ENCODE measurements at regions not wholly inside any gene's neighbourhood (a gene's known extent, or its start where the extent isn't known, plus 50 kb on each side); places are given as distances from the start of the nearest gene placed in this dataset.

GRCh38 chr10:131811630-131812403 is 89.0 kb upstream of the PPP2R2D start:
- no peak for TF ChIP-seq CTCF (IDR thresholded peaks at IDR 0.05; ENCODE audit: low read depth, low read length, poor library complexity, severe bottlenecking)
- no peak for TF ChIP-seq EZH2phosphoT487 (IDR thresholded peaks at IDR 0.05; ENCODE audit: borderline replicate concordance, low read length)

Data from DOHH2 (cell line).